OCI-LY1 (cell line): ENCODE measurements at regions not wholly inside any gene's neighbourhood (a gene's known extent, or its start where the extent isn't known, plus 50 kb on each side); places are given as distances from the start of the nearest gene placed in this dataset.

ENCODE experiments used
- EZH2 ChIP-seq: fragments of 200-600 bp; sonication (generic), shearing (Covaris generic); IDR thresholded peaks from 2 replicates; pipeline ENCODE4 v1.8.0; 2017; ENCODE audit warnings: borderline replicate concordance, mixed run types, mild to moderate bottlenecking, antibody characterized with exemption, low read length, moderate library complexity, mixed read lengths
- TF ChIP-seq, protein P1 (sequence below): fragments of 200-600 bp; sonication (generic), shearing (Covaris generic); IDR thresholded peaks from 2 replicates; pipeline ENCODE4 v1.5.1; 2017; ENCODE audit warnings: mild to moderate bottlenecking, antibody characterized with exemption, low read length, moderate library complexity, mixed read lengths

DNA sequence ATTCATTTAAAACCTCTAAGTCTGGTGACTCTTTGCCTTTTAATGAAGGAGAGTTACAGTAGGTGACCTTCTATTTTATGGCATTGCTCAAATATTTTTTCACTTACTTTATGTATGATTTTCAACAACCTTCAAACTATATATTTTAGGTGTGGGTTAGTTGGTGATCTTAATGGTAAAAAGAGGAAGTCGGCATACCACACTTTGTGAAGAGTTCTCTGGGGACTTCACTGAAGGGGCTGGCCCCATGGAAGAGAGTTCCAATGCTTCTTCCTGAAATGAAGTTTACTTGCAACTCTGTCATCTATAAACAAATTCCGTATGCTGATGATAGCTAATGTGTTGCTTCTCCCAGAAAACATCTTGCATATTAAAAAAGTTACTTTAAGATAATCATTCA, 647.0 kb upstream of the SGO1 start:
- TF ChIP-seq, protein P1, sequence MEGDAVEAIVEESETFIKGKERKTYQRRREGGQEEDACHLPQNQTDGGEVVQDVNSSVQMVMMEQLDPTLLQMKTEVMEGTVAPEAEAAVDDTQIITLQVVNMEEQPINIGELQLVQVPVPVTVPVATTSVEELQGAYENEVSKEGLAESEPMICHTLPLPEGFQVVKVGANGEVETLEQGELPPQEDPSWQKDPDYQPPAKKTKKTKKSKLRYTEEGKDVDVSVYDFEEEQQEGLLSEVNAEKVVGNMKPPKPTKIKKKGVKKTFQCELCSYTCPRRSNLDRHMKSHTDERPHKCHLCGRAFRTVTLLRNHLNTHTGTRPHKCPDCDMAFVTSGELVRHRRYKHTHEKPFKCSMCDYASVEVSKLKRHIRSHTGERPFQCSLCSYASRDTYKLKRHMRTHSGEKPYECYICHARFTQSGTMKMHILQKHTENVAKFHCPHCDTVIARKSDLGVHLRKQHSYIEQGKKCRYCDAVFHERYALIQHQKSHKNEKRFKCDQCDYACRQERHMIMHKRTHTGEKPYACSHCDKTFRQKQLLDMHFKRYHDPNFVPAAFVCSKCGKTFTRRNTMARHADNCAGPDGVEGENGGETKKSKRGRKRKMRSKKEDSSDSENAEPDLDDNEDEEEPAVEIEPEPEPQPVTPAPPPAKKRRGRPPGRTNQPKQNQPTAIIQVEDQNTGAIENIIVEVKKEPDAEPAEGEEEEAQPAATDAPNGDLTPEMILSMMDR = no peak
- TF ChIP-seq EZH2 = no peak
